Pons (tissue), 1 donor: ENCODE measurements at regions not wholly inside any gene's neighbourhood (a gene's known extent, or its start where the extent isn't known, plus 50 kb on each side); places are given as distances from the start of the nearest gene placed in this dataset.

Source experiments
- DNase-seq: peaks from one replicate; pipeline ENCODE4 v3.0.0-alpha.2; 2016; ENCODE audit warnings: low spot score

GRCh38 chr21:16013570-16013969 is 283.8 kb downstream of the USP25 start:
- DNase-seq, result no peak

GRCh38 chr21:16020878-16021277 is 291.1 kb downstream of the USP25 start:
- no peak for DNase-seq

GRCh38 chr21:16022116-16022515 is 292.3 kb downstream of the USP25 start:
- DNase-seq, result no peak

- DNase-seq, result no peak
These were observed 293.1 kb downstream of the USP25 start for GRCh38 chr21:16022921-16023320.

GRCh38 chr21:16028142-16028541 is 298.4 kb downstream of the USP25 start:
- no peak for DNase-seq

GRCh38 chr21:16028941-16029464 is 299.2 kb downstream of the USP25 start:
- DNase-seq, result no peak

- DNase-seq, result no peak
These were observed 303.4 kb downstream of the USP25 start for GRCh38 chr21:16033193-16033592.

GRCh38 chr21:16034446-16035190 is 304.8 kb downstream of the USP25 start:
- no peak for DNase-seq

GRCh38 chr21:16037421-16037955 is 307.7 kb downstream of the USP25 start:
- no peak for DNase-seq

GRCh38 chr21:16040601-16041000 is 310.8 kb downstream of the USP25 start:
- DNase-seq, result no peak

- DNase-seq, result no peak
These were observed 314.9 kb downstream of the USP25 start for GRCh38 chr21:16044676-16045075.

- DNase-seq, result no peak
These were observed 317.0 kb downstream of the USP25 start for GRCh38 chr21:16046656-16047330.

GRCh38 chr21:16047904-16048303 is 318.1 kb downstream of the USP25 start:
- DNase-seq, result no peak

GRCh38 chr21:16055014-16055413 is 325.2 kb downstream of the USP25 start:
- DNase-seq, result no peak

GRCh38 chr21:16058896-16059295 is 329.1 kb downstream of the USP25 start:
- DNase-seq, result no peak

GRCh38 chr21:16059981-16060380 is 330.2 kb downstream of the USP25 start:
- no peak for DNase-seq

GRCh38 chr21:16061194-16061593 is 331.4 kb downstream of the USP25 start:
- no peak for DNase-seq

GRCh38 chr21:16069178-16070112 is 339.7 kb downstream of the USP25 start:
- peak; percentile 45 for DNase-seq

GRCh38 chr21:16070207-16070651 is 340.4 kb downstream of the USP25 start:
- peak; percentile 82 for DNase-seq

GRCh38 chr21:16071092-16071491 is 341.3 kb downstream of the USP25 start:
- DNase-seq, result peak; percentile 93

- DNase-seq, result peak; percentile 74
These were observed 342.0 kb downstream of the USP25 start for GRCh38 chr21:16071761-16072160.

GRCh38 chr21:16072221-16072620 is 342.4 kb downstream of the USP25 start:
- DNase-seq, result peak; percentile 67
